ENCODE measurements at regions not wholly inside any gene's neighbourhood (a gene's known extent, or its start where the extent isn't known, plus 50 kb on each side); places are given as distances from the start of the nearest gene placed in this dataset.

DNA sequence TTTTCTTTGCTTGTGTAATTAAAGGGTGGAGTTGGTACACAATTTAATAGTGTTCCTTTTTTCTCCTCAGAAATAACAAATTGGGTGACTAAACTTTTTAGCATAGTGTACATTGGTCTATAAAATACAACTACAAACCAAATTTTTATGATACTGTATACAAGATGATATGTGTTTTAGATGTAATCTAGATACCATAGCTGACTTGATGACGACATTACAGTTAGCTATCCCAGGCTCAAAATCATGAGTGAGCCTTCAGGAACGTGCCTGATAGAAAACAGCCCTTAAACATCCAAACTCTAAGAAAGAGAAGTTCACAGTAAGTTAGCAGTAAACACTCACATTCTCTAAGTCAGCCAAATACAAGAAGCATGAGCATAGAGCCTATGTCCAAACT, 99.0 kb upstream of the SSTR1 start:
- ChIA-PET POLR2A (ENCODE audit: low non-redundant PET) (no interaction called here), CTCF (interaction anchor here (0.6 kb wide), 1 partner anchor 165 kb away, joined by 3 read pairs; no protein-coding TSS in a partner anchor)
- DNase-seq (ENCODE audit: low spot score): no peak
- TF ChIP-seq, protein P1, sequence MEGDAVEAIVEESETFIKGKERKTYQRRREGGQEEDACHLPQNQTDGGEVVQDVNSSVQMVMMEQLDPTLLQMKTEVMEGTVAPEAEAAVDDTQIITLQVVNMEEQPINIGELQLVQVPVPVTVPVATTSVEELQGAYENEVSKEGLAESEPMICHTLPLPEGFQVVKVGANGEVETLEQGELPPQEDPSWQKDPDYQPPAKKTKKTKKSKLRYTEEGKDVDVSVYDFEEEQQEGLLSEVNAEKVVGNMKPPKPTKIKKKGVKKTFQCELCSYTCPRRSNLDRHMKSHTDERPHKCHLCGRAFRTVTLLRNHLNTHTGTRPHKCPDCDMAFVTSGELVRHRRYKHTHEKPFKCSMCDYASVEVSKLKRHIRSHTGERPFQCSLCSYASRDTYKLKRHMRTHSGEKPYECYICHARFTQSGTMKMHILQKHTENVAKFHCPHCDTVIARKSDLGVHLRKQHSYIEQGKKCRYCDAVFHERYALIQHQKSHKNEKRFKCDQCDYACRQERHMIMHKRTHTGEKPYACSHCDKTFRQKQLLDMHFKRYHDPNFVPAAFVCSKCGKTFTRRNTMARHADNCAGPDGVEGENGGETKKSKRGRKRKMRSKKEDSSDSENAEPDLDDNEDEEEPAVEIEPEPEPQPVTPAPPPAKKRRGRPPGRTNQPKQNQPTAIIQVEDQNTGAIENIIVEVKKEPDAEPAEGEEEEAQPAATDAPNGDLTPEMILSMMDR (conservative IDR thresholded peaks at IDR 0.05; ENCODE audit: low read depth): no peak
- no peak overlapping the region for H3K27ac ChIP-seq

DNA sequence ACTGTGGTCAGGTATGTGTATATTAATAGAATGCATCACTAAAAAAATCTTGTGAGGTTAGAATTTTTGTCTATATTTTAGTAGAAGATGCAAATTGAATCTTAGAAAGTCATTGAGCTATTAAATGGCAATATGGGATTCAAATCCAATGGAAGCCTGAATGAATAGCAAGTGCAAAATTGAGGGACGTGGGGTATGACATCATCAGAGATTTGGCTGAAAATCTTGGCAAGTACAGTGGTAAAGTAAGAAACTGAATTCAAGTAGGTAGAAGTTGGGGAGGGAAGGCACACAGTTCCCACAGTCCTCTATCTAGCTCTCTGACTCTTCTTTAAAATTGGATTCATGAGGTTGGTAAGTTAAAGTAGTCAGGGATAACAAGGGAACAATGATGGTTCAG, 97.4 kb upstream of the SSTR1 start:
- ChIA-PET POLR2A (ENCODE audit: low non-redundant PET) (no interaction called here), CTCF (interaction anchor here (0.6 kb wide), 1 partner anchor 31 kb away, joined by 5 read pairs; no protein-coding TSS in a partner anchor)

DNA sequence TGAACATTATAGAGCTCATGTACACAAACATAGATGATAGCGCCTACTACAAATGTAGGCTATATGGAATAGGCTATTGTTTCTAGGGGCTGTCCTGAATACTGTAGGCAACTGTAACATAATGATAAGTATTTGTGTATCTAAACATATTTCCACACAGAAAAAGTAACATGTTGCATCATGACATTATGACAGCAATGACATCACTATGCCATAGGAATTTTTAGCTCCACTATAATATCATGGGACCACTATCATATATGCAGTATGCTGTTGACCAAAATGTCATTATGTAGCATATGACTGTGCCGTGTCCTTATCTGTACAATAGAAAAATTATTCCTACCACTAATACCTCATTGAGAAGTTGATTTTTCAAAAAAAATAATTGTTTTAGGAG, 96.7 kb upstream of the SSTR1 start:
- no peak overlapping the region for H3K27ac ChIP-seq
- DNase-seq (ENCODE audit: low spot score): no peak
- ChIA-PET CTCF (interaction anchor here (0.6 kb wide), 1 partner anchor 19 kb away, joined by 3 read pairs; no protein-coding TSS in a partner anchor), POLR2A (ENCODE audit: low non-redundant PET) (no interaction called here)
- TF ChIP-seq, protein P1 (conservative IDR thresholded peaks at IDR 0.05; ENCODE audit: low read depth): no peak

More for the DNA sequence above, 97.4 kb upstream of the SSTR1 start:
- DNase-seq (ENCODE audit: low spot score): no peak
- TF ChIP-seq, protein P1 (conservative IDR thresholded peaks at IDR 0.05; ENCODE audit: low read depth): no peak
- no peak overlapping the region for H3K27ac ChIP-seq

DNA sequence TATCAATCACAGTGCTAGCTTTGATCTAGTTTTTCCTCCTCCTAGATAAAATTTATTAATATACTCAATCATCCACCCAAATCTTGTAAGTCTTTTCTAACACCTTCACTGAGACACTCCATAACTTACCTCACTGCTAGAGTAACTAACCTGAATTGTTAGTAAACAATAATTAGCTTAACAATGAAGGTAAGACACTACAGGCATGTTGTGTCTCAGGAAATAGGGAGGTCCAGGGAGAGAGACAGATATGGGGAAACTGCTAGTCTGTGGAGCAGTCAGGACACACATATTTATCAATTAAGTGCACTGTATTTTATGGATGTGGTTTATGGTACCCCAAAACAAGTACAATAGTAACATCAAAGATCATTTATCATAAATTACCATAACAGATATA, 94.2 kb upstream of the SSTR1 start:
- CTCF ChIA-PET: no interaction called here
- POLR2A ChIA-PET (ENCODE audit: low non-redundant PET): no interaction called here

DNA sequence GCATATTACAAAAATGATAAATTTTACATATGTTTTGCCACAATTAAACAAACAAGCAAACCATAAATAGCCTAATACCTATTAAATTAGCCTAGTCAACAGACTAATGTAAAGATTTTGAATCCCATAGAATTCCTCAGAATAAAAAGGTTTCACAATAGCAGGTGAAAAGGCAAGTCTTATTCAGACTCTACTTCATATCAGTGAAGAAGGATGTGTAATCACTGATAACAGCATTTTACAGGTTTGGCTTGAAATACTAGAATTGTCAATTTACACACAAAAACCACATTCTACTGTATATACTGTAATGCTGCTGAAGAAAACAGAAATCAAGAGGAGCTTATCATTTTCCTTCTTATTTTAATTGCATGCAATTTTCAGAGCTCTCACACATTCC, 90.8 kb upstream of the SSTR1 start:
- no peak for DNase-seq (ENCODE audit: low spot score)
- CTCF ChIA-PET: no interaction called here
- TF ChIP-seq, protein P1 (conservative IDR thresholded peaks at IDR 0.05; ENCODE audit: low read depth): no peak
- POLR2A ChIA-PET (ENCODE audit: low non-redundant PET): no interaction called here
- H3K27ac ChIP-seq: no peak overlapping the region

More for the DNA sequence above, 94.2 kb upstream of the SSTR1 start:
- DNase-seq (ENCODE audit: low spot score): no peak
- H3K27ac ChIP-seq: no peak overlapping the region
- TF ChIP-seq, protein P1 (conservative IDR thresholded peaks at IDR 0.05; ENCODE audit: low read depth): no peak

DNA sequence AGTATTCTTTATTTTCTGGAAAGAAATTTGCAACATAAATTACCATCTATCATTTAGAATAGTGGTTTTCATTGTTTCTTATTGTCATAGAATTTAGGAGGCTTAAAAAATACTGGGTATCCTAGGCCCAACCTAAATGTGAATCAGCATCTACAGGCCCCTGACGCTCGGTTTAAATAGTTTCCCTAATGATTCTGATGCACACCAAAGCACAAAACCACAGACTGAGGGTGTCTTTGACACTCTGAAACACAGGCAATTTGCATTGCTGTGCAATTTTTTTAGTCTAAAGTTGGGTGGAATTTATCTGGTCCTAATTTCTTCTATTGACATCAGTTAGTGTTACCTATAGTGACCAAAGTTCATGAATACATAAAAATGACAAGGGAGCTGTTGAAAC, 87.6 kb upstream of the SSTR1 start:
- H3K27ac ChIP-seq: no peak overlapping the region
- POLR2A ChIA-PET (ENCODE audit: low non-redundant PET): no interaction called here
- TF ChIP-seq, protein P1 (conservative IDR thresholded peaks at IDR 0.05; ENCODE audit: low read depth): no peak
- no peak for DNase-seq (ENCODE audit: low spot score)
- CTCF ChIA-PET: no interaction called here

Measured in RWPE1 (cell line).